ENCODE measurements at regions not wholly inside any gene's neighbourhood (a gene's known extent, or its start where the extent isn't known, plus 50 kb on each side); places are given as distances from the start of the nearest gene placed in this dataset.
A peak's percentile ranks its signal among the peaks of the same experiment; 100 is the strongest.
"Not testable (repeated sequence)": the region's sequence is repeated elsewhere in the genome, so short reads cannot be mapped to it uniquely, and the experiment has no call there.

- H3K4me3 Mint-ChIP-seq (ENCODE audit: unreplicated experiment), result no peak overlapping the region
- no peaks in the 10 kb centered on the region for H3K36me3 Mint-ChIP-seq (ENCODE audit: unreplicated experiment)
- no peaks in the 10 kb centered on the region for H3K27me3 Mint-ChIP-seq (ENCODE audit: unreplicated experiment)
- H3K27ac Mint-ChIP-seq (ENCODE audit: unreplicated experiment), result no peak overlapping the region
- peaks cover 7% of the 10 kb centered on the region for H3K9me3 Mint-ChIP-seq (ENCODE audit: unreplicated experiment)
- DNase-seq (ENCODE audit: extremely low spot score, unreplicated experiment), result no peak
- H3K4me1 Mint-ChIP-seq (ENCODE audit: unreplicated experiment), result peaks cover 9% of the 10 kb centered on the region
- TF ChIP-seq, protein P1, sequence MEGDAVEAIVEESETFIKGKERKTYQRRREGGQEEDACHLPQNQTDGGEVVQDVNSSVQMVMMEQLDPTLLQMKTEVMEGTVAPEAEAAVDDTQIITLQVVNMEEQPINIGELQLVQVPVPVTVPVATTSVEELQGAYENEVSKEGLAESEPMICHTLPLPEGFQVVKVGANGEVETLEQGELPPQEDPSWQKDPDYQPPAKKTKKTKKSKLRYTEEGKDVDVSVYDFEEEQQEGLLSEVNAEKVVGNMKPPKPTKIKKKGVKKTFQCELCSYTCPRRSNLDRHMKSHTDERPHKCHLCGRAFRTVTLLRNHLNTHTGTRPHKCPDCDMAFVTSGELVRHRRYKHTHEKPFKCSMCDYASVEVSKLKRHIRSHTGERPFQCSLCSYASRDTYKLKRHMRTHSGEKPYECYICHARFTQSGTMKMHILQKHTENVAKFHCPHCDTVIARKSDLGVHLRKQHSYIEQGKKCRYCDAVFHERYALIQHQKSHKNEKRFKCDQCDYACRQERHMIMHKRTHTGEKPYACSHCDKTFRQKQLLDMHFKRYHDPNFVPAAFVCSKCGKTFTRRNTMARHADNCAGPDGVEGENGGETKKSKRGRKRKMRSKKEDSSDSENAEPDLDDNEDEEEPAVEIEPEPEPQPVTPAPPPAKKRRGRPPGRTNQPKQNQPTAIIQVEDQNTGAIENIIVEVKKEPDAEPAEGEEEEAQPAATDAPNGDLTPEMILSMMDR (IDR thresholded peaks at IDR 0.05), result no peak
Observed at GRCh38 chr4:31467781-31468180, 747.6 kb downstream of the PCDH7 start.

GRCh38 chr4:31474221-31474620 lies 754.1 kb downstream of the PCDH7 start:
- TF ChIP-seq, protein P1 (IDR thresholded peaks at IDR 0.05), result no peak
- H3K4me3 Mint-ChIP-seq (ENCODE audit: unreplicated experiment), result no peak overlapping the region
- no peaks in the 10 kb centered on the region for H3K27me3 Mint-ChIP-seq (ENCODE audit: unreplicated experiment)
- peaks cover 2% of the 10 kb centered on the region for H3K36me3 Mint-ChIP-seq (ENCODE audit: unreplicated experiment)
- H3K4me1 Mint-ChIP-seq (ENCODE audit: unreplicated experiment), result no peaks in the 10 kb centered on the region
- H3K9me3 Mint-ChIP-seq (ENCODE audit: unreplicated experiment), result peaks cover 9% of the 10 kb centered on the region
- no peak overlapping the region for H3K27ac Mint-ChIP-seq (ENCODE audit: unreplicated experiment)
- DNase-seq (ENCODE audit: extremely low spot score, unreplicated experiment), result no peak

- H3K4me1 Mint-ChIP-seq (ENCODE audit: unreplicated experiment), result no peaks in the 10 kb centered on the region
- H3K27ac Mint-ChIP-seq (ENCODE audit: unreplicated experiment), result no peak overlapping the region
- no peaks in the 10 kb centered on the region for H3K36me3 Mint-ChIP-seq (ENCODE audit: unreplicated experiment)
- no peak for DNase-seq (ENCODE audit: extremely low spot score, unreplicated experiment)
- no peak overlapping the region for H3K4me3 Mint-ChIP-seq (ENCODE audit: unreplicated experiment)
- H3K9me3 Mint-ChIP-seq (ENCODE audit: unreplicated experiment), result no peaks in the 10 kb centered on the region
- H3K27me3 Mint-ChIP-seq (ENCODE audit: unreplicated experiment), result no peaks in the 10 kb centered on the region
- TF ChIP-seq, protein P1 (IDR thresholded peaks at IDR 0.05), result no peak
Observed at GRCh38 chr4:31482691-31483090, 762.5 kb downstream of the PCDH7 start.

- H3K27me3 Mint-ChIP-seq (ENCODE audit: unreplicated experiment), result not testable (repeated sequence)
Observed at GRCh38 chr4:31499216-31499615, 779.0 kb downstream of the PCDH7 start.

DNA sequence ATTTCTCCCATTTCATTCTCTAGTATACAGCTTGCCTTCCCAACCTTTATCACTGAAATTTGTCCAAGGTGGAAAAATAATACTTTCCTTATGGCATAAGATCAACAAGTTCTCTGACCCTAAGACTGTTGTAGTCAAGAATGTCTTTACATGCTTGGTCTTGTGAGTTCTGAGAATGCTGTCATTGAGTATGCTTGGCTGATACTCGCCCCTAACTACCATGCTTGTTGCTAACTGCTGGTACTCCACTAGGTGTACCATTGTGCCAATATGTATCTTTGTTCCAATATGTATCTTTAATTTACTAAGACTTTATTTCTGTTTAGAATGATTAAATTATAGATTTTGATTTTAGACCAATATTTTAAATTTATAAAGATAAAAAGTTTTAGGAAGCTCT lies 796.4 kb downstream of the PCDH7 start:
- no peak overlapping the region for H3K27ac Mint-ChIP-seq (ENCODE audit: unreplicated experiment)
- TF ChIP-seq, protein P1 (IDR thresholded peaks at IDR 0.05), result no peak
- H3K36me3 Mint-ChIP-seq (ENCODE audit: unreplicated experiment), result no peaks in the 10 kb centered on the region
- DNase-seq (ENCODE audit: extremely low spot score, unreplicated experiment), result no peak
- no peak overlapping the region for H3K4me3 Mint-ChIP-seq (ENCODE audit: unreplicated experiment)
- H3K4me1 Mint-ChIP-seq (ENCODE audit: unreplicated experiment), result peaks cover 14% of the 10 kb centered on the region
- no peaks in the 10 kb centered on the region for H3K9me3 Mint-ChIP-seq (ENCODE audit: unreplicated experiment)
- H3K27me3 Mint-ChIP-seq (ENCODE audit: unreplicated experiment), result no peaks in the 10 kb centered on the region

More at GRCh38 chr4:31499216-31499615, 779.0 kb downstream of the PCDH7 start:
- not testable (repeated sequence) for H3K9me3 Mint-ChIP-seq (ENCODE audit: unreplicated experiment); H3K36me3 Mint-ChIP-seq (ENCODE audit: unreplicated experiment); H3K4me3 Mint-ChIP-seq (ENCODE audit: unreplicated experiment); H3K4me1 Mint-ChIP-seq (ENCODE audit: unreplicated experiment); DNase-seq (ENCODE audit: extremely low spot score, unreplicated experiment); H3K27ac Mint-ChIP-seq (ENCODE audit: unreplicated experiment)

GRCh38 chr4:31518796-31519250 lies 798.7 kb downstream of the PCDH7 start:
- peak overlapping the region; percentile 69 for H3K27ac Mint-ChIP-seq (ENCODE audit: unreplicated experiment)
- H3K27me3 Mint-ChIP-seq (ENCODE audit: unreplicated experiment), result no peaks in the 10 kb centered on the region
- no peaks in the 10 kb centered on the region for H3K36me3 Mint-ChIP-seq (ENCODE audit: unreplicated experiment)
- DNase-seq (ENCODE audit: extremely low spot score, unreplicated experiment), result no peak
- no peak overlapping the region for H3K4me3 Mint-ChIP-seq (ENCODE audit: unreplicated experiment)
- TF ChIP-seq, protein P1 (IDR thresholded peaks at IDR 0.05), result no peak
- peaks cover 5% of the 10 kb centered on the region for H3K9me3 Mint-ChIP-seq (ENCODE audit: unreplicated experiment)
- H3K4me1 Mint-ChIP-seq (ENCODE audit: unreplicated experiment), result peaks cover 15% of the 10 kb centered on the region
